Breast epithelium (tissue), 4 donors: ENCODE measurements at regions not wholly inside any gene's neighbourhood (a gene's known extent, or its start where the extent isn't known, plus 50 kb on each side); places are given as distances from the start of the nearest gene placed in this dataset.

ENCODE experiments used
- DNase-seq, 2 donors: peaks; one replicate each; pipeline ENCODE4 v3.0.0-alpha.2; 2019; ENCODE audit warnings: low spot score in 2 of 2
- H3K27ac ChIP-seq, 2 donors: fragments of 200-600 bp; sonication (generic) in 1 of 2; one replicate each; pipeline ENCODE4 v1.5.1; 2016 to 2019; ENCODE audit warnings: mild to moderate bottlenecking in 1 of 2
- H3K27me3 ChIP-seq, 2 donors: fragments of 200-600 bp; sonication (generic) in 1 of 2; one replicate each; pipeline versions ENCODE4 v1.5.1 to v1.6.0; 2017 to 2019; ENCODE audit warnings: control low read depth in 1 of 2, mild to moderate bottlenecking in 1 of 2
- H3K36me3 ChIP-seq: fragments of 200-600 bp; one replicate; pipeline ENCODE4 v1.5.1; 2019
- H3K4me1 ChIP-seq, 2 donors: fragments of 200-600 bp; sonication (generic); one replicate each; pipeline ENCODE4 v1.5.1; 2016 to 2019; ENCODE audit warnings: control low read depth in 1 of 2
- H3K4me3 ChIP-seq, 3 donors: fragments of 200-600 bp; sonication (generic); 1 replicate in 2 of 3; 2 replicates in 1 of 3; pipeline ENCODE4 v1.5.1; 2016 to 2019; ENCODE audit warnings: mild to moderate bottlenecking in 3 of 3, moderate library complexity in 2 of 3
- H3K9me3 ChIP-seq, 2 donors: fragments of 200-600 bp; sonication (generic) in 1 of 2; one replicate each; pipeline ENCODE4 v1.5.1; 2016 to 2019; ENCODE audit warnings: control low read depth in 1 of 2
- CTCF ChIP-seq, 3 donors: fragments of 450-650 bp; IDR thresholded peaks; one replicate each; pipeline ENCODE4 v1.5.1; 2016 to 2017; ENCODE audit warnings: antibody characterized with exemption in 3 of 3, mild to moderate bottlenecking in 3 of 3, moderate library complexity in 3 of 3
- POLR2A ChIP-seq: fragments of 450-650 bp; IDR thresholded peaks from one replicate; pipeline ENCODE4 v1.6.1; 2016; ENCODE audit warnings: antibody characterized with exemption, mild to moderate bottlenecking, moderate library complexity
- POLR2AphosphoS5 ChIP-seq, 3 donors: sonication (generic); formaldehyde crosslinking; IDR thresholded peaks; one replicate each; pipeline ENCODE4 v1.6.1; 2017; ENCODE audit warnings: antibody characterized with exemption in 3 of 3
- intact Hi-C: fragments of 100-400 bp; cut with DNase I; formaldehyde crosslinking; loops from one replicate; pipeline ENCODE4 v1.15.1; 2023; ENCODE audit warnings: low total_unique reads

GRCh38 chr4:143782521-143782920 lies 82.0 kb upstream of the FREM3 start:
- Histone ChIP-seq H3K27me3 (no peaks in the 10 kb centered on the region), H3K36me3 (no peaks in the 10 kb centered on the region), H3K4me1 (no peaks in the 10 kb centered on the region), H3K4me3 (no peak overlapping the region), H3K27ac (no peak overlapping the region), H3K9me3 (peaks cover 3 to 13% of the 10 kb centered on the region in 2 donors)
- intact Hi-C loops = no loop called here
- TF ChIP-seq POLR2AphosphoS5 (IDR thresholded peaks at IDR 0.05) (no peak), POLR2A (no peak), CTCF (IDR thresholded peaks at IDR 0.05) (no peak)
- no peak for DNase-seq

- TF ChIP-seq CTCF (IDR thresholded peaks at IDR 0.05) (peak in 2 of 3 donors; percentile 26 to 36), POLR2A (no peak), POLR2AphosphoS5 (IDR thresholded peaks at IDR 0.05) (no peak)
- Histone ChIP-seq H3K36me3 (no peaks in the 10 kb centered on the region), H3K9me3 (peaks cover 3 to 6% of the 10 kb centered on the region in 2 donors), H3K27ac (no peak overlapping the region), H3K4me1 (no peaks in the 10 kb centered on the region), H3K27me3 (no peaks in the 10 kb centered on the region), H3K4me3 (no peak overlapping the region)
- DNase-seq = no peak
- intact Hi-C loops = no loop called here
These were observed 73.8 kb upstream of the FREM3 start for GRCh38 chr4:143773998-143774895.

- H3K4me3 ChIP-seq = no peak overlapping the region
- no peaks in the 10 kb centered on the region for H3K4me1 ChIP-seq
- peaks cover 3 to 6% of the 10 kb centered on the region in 2 donors for H3K9me3 ChIP-seq
- H3K27me3 ChIP-seq = no peaks in the 10 kb centered on the region
- H3K27ac ChIP-seq = no peak overlapping the region
- no peaks in the 10 kb centered on the region for H3K36me3 ChIP-seq
- TF ChIP-seq POLR2AphosphoS5 (IDR thresholded peaks at IDR 0.05) = no peak
- intact Hi-C loops = no loop called here
- DNase-seq = no peak
These were observed 70.8 kb upstream of the FREM3 start for GRCh38 chr4:143771269-143771668.

- Histone ChIP-seq H3K36me3 (no peaks in the 10 kb centered on the region), H3K4me1 (no peaks in the 10 kb centered on the region), H3K9me3 (peaks cover 3 to 6% of the 10 kb centered on the region in 2 donors), H3K27me3 (no peaks in the 10 kb centered on the region), H3K27ac (peak overlapping the region in 1 of 2 donors; percentile 40), H3K4me3 (no peak overlapping the region)
- DNase-seq = peak in 1 of 2 donors; percentile 20
- TF ChIP-seq CTCF (IDR thresholded peaks at IDR 0.05) (no peak), POLR2A (no peak), POLR2AphosphoS5 (IDR thresholded peaks at IDR 0.05) (no peak)
- intact Hi-C loops = no loop called here
These were observed 67.6 kb upstream of the FREM3 start for GRCh38 chr4:143768007-143768591.

GRCh38 chr4:143763587-143763986 lies 63.1 kb upstream of the FREM3 start:
- H3K4me3 ChIP-seq = no peak overlapping the region
- H3K4me1 ChIP-seq = no peaks in the 10 kb centered on the region
- H3K27me3 ChIP-seq = no peaks in the 10 kb centered on the region
- no peak overlapping the region for H3K27ac ChIP-seq
- no peaks in the 10 kb centered on the region for H3K9me3 ChIP-seq
- TF ChIP-seq POLR2A (no peak), CTCF (IDR thresholded peaks at IDR 0.05) (no peak), POLR2AphosphoS5 (IDR thresholded peaks at IDR 0.05) (no peak)
- intact Hi-C loops = no loop called here
- DNase-seq = no peak
- H3K36me3 ChIP-seq = no peaks in the 10 kb centered on the region
